Retina (tissue), 1 donor: ENCODE measurements at regions not wholly inside any gene's neighbourhood (a gene's known extent, or its start where the extent isn't known, plus 50 kb on each side); places are given as distances from the start of the nearest gene placed in this dataset.
"Not testable (repeated sequence)": the region's sequence is repeated elsewhere in the genome, so short reads cannot be mapped to it uniquely, and the experiment has no call there.

Experiments
- DNase-seq: peaks from one replicate; pipeline ENCODE4 v3.0.0-alpha.2; 2016

GRCh38 chr13:72657379-72657778 is 70.0 kb downstream of the MZT1 start:
- no peak for DNase-seq

DNA sequence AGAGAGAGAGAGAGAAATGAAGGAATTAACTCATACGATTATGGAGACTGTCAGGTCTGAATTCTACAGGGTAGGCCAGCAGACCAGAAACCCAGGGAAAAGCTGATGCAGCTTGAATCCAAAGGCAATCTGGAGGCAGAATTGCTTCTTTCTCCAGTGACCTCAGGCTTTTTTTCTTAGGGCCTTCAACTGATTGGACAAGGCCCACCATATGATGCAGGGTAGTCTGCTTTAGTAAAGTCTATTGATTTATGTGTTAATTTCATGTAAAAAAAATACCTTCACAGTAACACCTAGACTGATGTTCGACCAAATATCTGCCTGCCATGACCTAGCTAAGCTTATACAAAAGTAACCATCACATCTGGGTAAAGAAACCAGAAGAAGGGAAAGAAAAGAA is 71.1 kb downstream of the MZT1 start:
- DNase-seq, result no peak

- DNase-seq, result no peak
Measured at GRCh38 chr13:72653506-72653905, 73.9 kb downstream of the MZT1 start.

DNA sequence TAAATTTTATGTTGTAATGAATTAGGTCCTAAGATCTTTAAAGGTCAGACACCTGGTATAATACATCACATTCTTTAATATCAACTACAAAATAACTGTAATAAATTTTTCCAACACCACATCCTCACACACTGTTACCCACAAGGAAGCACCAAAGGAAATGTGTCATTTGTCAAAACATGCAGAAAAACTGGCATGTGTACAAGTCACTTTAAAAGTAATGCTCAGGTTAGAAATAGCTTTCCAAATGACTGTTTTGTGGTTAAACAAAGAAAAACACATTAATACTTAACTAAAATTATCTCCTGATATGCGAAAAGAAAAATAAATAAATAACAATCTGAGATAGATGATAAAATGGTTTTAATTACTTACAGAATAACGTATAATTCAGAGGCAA is 74.7 kb downstream of the MZT1 start:
- DNase-seq, result no peak

DNA sequence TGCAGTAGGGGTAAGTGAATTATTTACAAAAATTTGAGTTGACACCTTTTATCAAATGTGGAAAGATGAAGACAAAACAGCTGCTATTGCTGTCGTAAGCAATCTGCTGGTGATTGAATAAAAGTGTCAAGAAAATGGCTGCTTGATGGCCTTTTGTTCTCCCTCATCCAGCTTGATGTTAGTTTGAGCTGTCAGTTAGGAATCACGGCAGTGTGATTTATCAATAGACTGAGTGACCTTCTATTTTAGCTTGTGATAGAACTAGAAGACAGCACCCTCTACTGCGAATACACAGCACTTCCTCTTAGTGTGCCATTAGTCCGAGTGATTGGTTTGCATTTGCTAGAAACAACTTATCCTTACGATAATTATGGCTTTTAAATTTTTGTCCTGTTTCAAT is 76.3 kb downstream of the MZT1 start:
- DNase-seq, result peak; percentile 75

DNA sequence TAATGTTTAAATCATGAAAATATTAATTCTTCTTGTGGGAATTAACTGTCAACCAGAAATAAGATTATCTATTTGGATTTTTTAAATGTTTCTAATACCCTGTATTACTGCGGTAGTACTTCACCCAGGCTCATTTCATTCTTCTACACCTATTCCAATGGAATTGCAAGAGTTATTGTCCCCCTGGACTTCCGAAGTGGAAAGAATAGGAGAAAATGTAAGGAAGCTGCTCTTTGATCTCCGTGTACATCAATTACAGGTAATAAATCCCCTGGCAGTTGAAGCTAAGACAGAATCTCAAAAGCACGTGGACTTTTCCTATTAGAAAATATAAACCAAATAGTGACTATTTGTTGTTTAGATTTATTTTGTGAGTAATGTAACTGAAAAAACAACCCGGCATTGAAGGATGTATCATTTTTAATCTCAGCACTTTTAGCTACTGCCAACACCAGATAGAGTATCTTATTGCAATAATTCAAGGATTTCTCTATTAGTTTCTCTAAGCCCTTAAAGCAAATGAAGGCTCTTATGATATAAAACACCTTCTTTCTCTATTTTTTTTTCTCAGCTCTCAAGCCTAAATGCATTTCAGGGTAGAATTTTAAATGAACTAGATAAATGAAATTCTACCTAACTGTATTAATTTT is 77.3 kb downstream of the MZT1 start:
- DNase-seq, result no peak

- no peak for DNase-seq
Measured at GRCh38 chr13:72648513-72649065, 78.8 kb downstream of the MZT1 start.

DNA sequence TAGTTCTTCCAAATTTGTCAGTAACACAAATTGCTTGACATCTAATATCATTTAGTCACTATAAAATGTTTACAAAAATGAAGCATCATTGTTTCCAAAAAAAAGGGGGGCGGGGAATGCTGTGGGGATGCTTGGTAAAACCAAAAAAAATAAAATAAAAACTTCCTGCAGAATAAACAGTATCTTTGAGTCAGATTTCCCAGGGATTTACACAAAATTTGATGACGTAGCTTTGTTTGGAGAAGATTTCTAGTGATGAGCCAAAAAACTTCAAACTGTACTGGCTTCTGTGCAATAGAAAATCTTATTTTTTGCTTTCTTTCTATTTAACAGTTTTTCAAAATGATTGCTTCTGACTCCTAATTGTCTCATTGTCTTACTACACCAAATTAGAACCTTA is 80.0 kb downstream of the MZT1 start:
- no peak for DNase-seq

GRCh38 chr13:72645521-72645920 is 81.9 kb downstream of the MZT1 start:
- no peak for DNase-seq

GRCh38 chr13:72643311-72643989 is 84.0 kb downstream of the MZT1 start:
- no peak for DNase-seq

DNA sequence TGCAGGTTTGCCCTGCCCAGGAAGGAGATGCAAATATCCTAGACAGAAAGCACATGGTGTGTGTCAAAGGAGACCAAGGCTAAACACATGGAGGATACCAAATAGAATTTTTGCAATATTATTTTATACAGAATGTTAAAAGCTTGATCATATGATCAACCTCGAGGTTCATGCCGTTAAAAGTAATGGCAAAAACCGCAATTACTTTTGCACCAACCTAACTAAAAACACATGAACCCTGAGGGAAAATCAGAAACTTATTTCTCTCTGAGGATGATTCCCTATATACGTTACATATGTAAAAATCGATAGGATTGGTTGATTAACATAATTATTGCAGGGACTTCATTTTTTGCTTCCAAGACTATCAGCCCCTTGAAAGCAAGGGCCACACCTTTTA is 88.1 kb downstream of the MZT1 start:
- DNase-seq, result no peak

GRCh38 chr13:72638059-72638815 is 89.2 kb downstream of the MZT1 start:
- DNase-seq, result no peak

DNA sequence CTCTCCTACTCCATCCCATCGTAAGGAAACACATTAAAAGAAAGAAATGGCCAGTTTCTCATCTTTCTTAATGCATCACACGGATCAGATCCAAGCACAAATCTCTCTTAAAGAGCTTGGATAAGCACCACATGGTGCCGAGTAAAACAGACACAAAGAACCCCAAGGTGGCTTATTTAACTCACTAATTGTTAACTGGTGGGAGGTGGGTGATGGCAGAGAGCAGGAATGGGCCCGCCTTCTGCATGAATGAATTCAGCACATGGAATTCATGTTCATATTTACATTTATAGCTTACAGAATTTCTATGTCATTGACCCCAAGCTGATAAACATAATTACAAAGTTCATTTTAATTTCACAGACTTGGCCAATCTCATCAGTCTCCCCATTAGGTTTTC is 89.9 kb downstream of the MZT1 start:
- peak; percentile 16 for DNase-seq

DNA sequence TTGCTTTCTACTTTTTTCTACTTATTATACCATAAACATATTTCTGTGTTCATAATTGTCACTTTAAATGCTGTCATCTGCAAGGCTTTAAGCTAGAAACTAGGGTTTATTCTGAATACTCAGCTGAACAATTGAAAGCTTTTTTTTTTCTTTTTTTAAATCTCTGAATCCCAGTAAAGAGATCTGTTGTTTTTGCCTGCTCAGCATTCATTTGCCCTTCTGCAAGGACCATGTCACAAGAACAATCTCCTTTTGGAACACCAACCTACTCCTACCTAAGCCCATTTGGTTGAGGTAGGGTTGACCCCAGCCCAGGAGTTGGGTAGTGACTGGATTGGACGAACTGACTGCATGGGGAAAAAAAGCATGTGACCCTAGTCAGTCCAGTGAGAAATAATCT is 92.6 kb downstream of the MZT1 start:
- DNase-seq, result no peak

- DNase-seq, result no peak
Measured at GRCh38 chr13:72622546-72622945, 104.9 kb downstream of the MZT1 start.

GRCh38 chr13:72620874-72621273 is 106.6 kb downstream of the MZT1 start:
- DNase-seq, result no peak

GRCh38 chr13:72617951-72618350 is 109.5 kb downstream of the MZT1 start:
- DNase-seq, result no peak

GRCh38 chr13:72617186-72617585 is 110.2 kb downstream of the MZT1 start:
- no peak for DNase-seq

GRCh38 chr13:72610251-72610891 is 117.1 kb downstream of the MZT1 start:
- not testable (repeated sequence) for DNase-seq

GRCh38 chr13:72599178-72599743 is 128.2 kb downstream of the MZT1 start:
- DNase-seq, result no peak

GRCh38 chr13:72590091-72590740 is 137.2 kb downstream of the MZT1 start:
- no peak for DNase-seq

DNA sequence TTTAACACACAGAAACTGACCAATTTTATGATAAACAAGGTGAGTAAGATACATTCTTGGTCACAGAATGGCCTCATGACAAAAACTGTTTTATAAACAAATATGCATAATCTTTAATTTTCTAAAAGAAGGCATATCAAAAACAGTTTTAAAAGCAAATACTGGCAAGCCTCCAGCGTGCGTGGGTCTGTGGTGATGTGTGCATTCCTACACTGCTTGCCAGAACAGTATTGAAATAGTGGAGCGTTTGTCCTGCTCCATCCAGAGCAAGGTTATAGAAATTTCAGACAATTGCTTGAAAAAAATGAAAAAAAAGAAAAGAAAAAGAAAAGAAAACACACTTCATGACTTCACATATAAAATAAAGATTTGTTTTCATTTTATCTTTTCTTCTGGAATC is 140.9 kb downstream of the MZT1 start:
- DNase-seq, result no peak
